Endothelial cell of umbilical vein (primary cell): ENCODE measurements at regions not wholly inside any gene's neighbourhood (a gene's known extent, or its start where the extent isn't known, plus 50 kb on each side); places are given as distances from the start of the nearest gene placed in this dataset.

ENCODE experiments used
- BruUV-seq: library from RNA; stranded (reverse); fragments of 400-500 nt; replicated peaks from 2 replicates; lab custom pipeline; 2021; lab: Mats Ljungman, UMichigan
- CTCF ChIA-PET: fragments of 300-600, 350-600 bp; sonication (Branson Sonifier 250); formaldehyde crosslinking; loops from one replicate; lab custom pipeline; 2021; ENCODE audit warnings: antibody characterized with exemption, inconsistent platforms; lab: Charles Lee
- POLR2A ChIA-PET: fragments of 300-600, 350-600 bp; sonication (Branson Sonifier 250); formaldehyde crosslinking; loops from one replicate; lab custom pipeline; 2021; ENCODE audit warnings: antibody characterized with exemption, inconsistent platforms; lab: Charles Lee
- DNase-seq: peaks from one replicate; pipeline ENCODE4 v3.0.0-alpha.2; 2011; ENCODE audit warnings: low read depth, low spot score
- FAIRE-seq: peaks from 2 replicates; lab custom pipeline; 2011; peaks lifted over from hg19 to GRCh38; lab: Jason Lieb, UNC
- H2AFZ ChIP-seq: 2 replicates; pipeline ENCODE4 v1.6.0; 2012; ENCODE audit warnings: low read depth, low read length, control low read depth, inconsistent platforms
- H3K27ac ChIP-seq: 2 replicates; pipeline ENCODE4 v1.5.1; 2011; ENCODE audit warnings: low read depth, mild to moderate bottlenecking, control low read depth, low read length, moderate library complexity; ENCODE audit not compliant: insufficient read depth
- H3K27me3 ChIP-seq, 2 experiments: 2 replicates each; pipeline versions ENCODE4 v1.6.0 to v1.6.1; 2011; ENCODE audit warnings: low read length in 2 of 2, mixed read lengths in 1 of 2; ENCODE audit not compliant: control insufficient read depth in 2 of 2, insufficient read depth in 2 of 2
- H3K36me3 ChIP-seq, 2 experiments: 2 replicates in 1 of 2; 3 replicates in 1 of 2; pipeline ENCODE4 v1.5.1; 2011; ENCODE audit warnings: low read length in 2 of 2, mild to moderate bottlenecking in 1 of 2, moderate library complexity in 1 of 2; ENCODE audit not compliant: control insufficient read depth in 2 of 2, insufficient read depth in 2 of 2; ENCODE audit errors: extremely low read depth in 1 of 2
- H3K4me1 ChIP-seq: 3 replicates; pipeline ENCODE4 v1.5.1; 2011; ENCODE audit warnings: mild to moderate bottlenecking, low read length; ENCODE audit not compliant: control insufficient read depth, insufficient read depth; ENCODE audit errors: extremely low read depth
- H3K4me2 ChIP-seq: 2 replicates; pipeline ENCODE4 v1.6.1; 2011; ENCODE audit warnings: low read length, control low read depth, mixed read lengths; ENCODE audit not compliant: insufficient read depth
- H3K4me3 ChIP-seq, 3 experiments: fragments of 200-600 bp in 1 of 3; sonication (generic), shearing (Covaris generic) in 1 of 3; replicated peaks in 1 of 3; 2 replicates each; pipeline ENCODE4 v1.5.1; 2011 to 2016; ENCODE audit warnings: control low read depth in 3 of 3, low read length in 3 of 3, mild to moderate bottlenecking in 2 of 3, inconsistent platforms in 1 of 3, low read depth in 1 of 3, moderate library complexity in 1 of 3; ENCODE audit not compliant: insufficient read depth in 1 of 3
- H3K79me2 ChIP-seq: 2 replicates; pipeline ENCODE4 v1.6.0; 2012; ENCODE audit warnings: low read length, inconsistent platforms; ENCODE audit not compliant: control insufficient read depth, insufficient read depth
- H3K9ac ChIP-seq: replicated peaks from 2 replicates; pipeline ENCODE3; 2011; ENCODE audit warnings: low read length, control low read depth; ENCODE audit not compliant: insufficient read depth; ENCODE audit errors: extremely low read depth
- H3K9me1 ChIP-seq: replicated peaks from 3 replicates; pipeline ENCODE4 v1.6.0; 2011; ENCODE audit warnings: mild to moderate bottlenecking, low read length; ENCODE audit not compliant: control insufficient read depth, insufficient read depth; ENCODE audit errors: extremely low read depth
- H3K9me3 ChIP-seq: replicated peaks from 2 replicates; pipeline ENCODE4 v1.5.1; 2012; ENCODE audit warnings: low read length, inconsistent platforms; ENCODE audit not compliant: control insufficient read depth, insufficient read depth
- H4K20me1 ChIP-seq: replicated peaks from 2 replicates; pipeline ENCODE3; 2011; ENCODE audit warnings: mild to moderate bottlenecking, low read length; ENCODE audit not compliant: control insufficient read depth, insufficient read depth; ENCODE audit errors: extremely low read depth
- CTCF ChIP-seq, 2 donors: IDR thresholded peaks; 1 replicate in 1 of 2; 2 replicates in 1 of 2; pipeline ENCODE4 v1.5.1; 2011; ENCODE audit warnings: low read length in 2 of 2, mild to moderate bottlenecking in 2 of 2, moderate library complexity in 2 of 2, control low read depth in 1 of 2, inconsistent platforms in 1 of 2, low read depth in 1 of 2; ENCODE audit not compliant: insufficient read depth in 1 of 2; ENCODE audit errors: extremely low read depth in 1 of 2
- EZH2 ChIP-seq: IDR thresholded peaks from 2 replicates; pipeline ENCODE4 v1.6.1; 2012; ENCODE audit warnings: borderline replicate concordance, low read depth, mild to moderate bottlenecking, moderate library complexity, low read length, inconsistent platforms; ENCODE audit not compliant: severe bottlenecking
- FOS ChIP-seq: IDR thresholded peaks from 2 replicates; pipeline ENCODE4 v1.6.1; 2011; ENCODE audit warnings: mild to moderate bottlenecking, low read length, moderate library complexity, borderline replicate concordance; ENCODE audit not compliant: insufficient read depth
- JUN ChIP-seq: IDR thresholded peaks from 2 replicates; pipeline ENCODE4 v1.6.1; 2011; ENCODE audit warnings: borderline replicate concordance, low read depth; ENCODE audit not compliant: insufficient read length, insufficient read depth
- MAX ChIP-seq: IDR thresholded peaks from 2 replicates; pipeline ENCODE4 v1.6.1; 2011; ENCODE audit not compliant: insufficient read depth, insufficient read length
- MYC ChIP-seq: IDR thresholded peaks from one replicate; pipeline ENCODE4 v1.6.1; 2011; ENCODE audit warnings: mild to moderate bottlenecking, low read depth, low read length
- POLR2A ChIP-seq: IDR thresholded peaks from 2 replicates; pipeline ENCODE4 v1.6.1; 2012; ENCODE audit warnings: low read depth, mild to moderate bottlenecking, control low read depth, low read length
- POLR2AphosphoS5 ChIP-seq: IDR thresholded peaks from 2 replicates; pipeline ENCODE4 v1.6.1; 2012; ENCODE audit warnings: low read depth, mild to moderate bottlenecking, control low read depth, low read length, moderate library complexity; ENCODE audit not compliant: insufficient read depth
- dilution Hi-C: fragments of 300-500 bp; cut with MboI; formaldehyde crosslinking; loops from one replicate; pipeline ENCODE4 v1.15.0; 2019; ENCODE audit warnings: low sequenced_read_pairs; ENCODE audit not compliant: extremely low pct_ligation_motif_present
- intact Hi-C: fragments of 100-400 bp; cut with micrococcal nuclease; formaldehyde crosslinking; loops from one replicate; pipeline ENCODE4 v1.10.0; 2022

- no peak overlapping the region for H2AFZ ChIP-seq
- no peaks in the 10 kb centered on the region for H4K20me1 ChIP-seq
- intact Hi-C loops (no loop called here), dilution Hi-C loops (no loop called here)
- H3K27ac ChIP-seq = no peak overlapping the region
- no peaks in the 10 kb centered on the region for H3K79me2 ChIP-seq
- no peak overlapping the region for H3K4me2 ChIP-seq
- H3K4me3 ChIP-seq = no peak overlapping the region
- H3K9me1 ChIP-seq = no peaks in the 10 kb centered on the region
- FAIRE-seq = no peak
- no peaks in the 10 kb centered on the region for H3K4me1 ChIP-seq
- ChIA-PET POLR2A (no interaction called here), CTCF (no interaction called here)
- no peak for TF ChIP-seq MAX
- no peak for TF ChIP-seq POLR2A
- no peak for TF ChIP-seq JUN
- TF ChIP-seq FOS = no peak
- no peak for TF ChIP-seq POLR2AphosphoS5
- no peak for TF ChIP-seq EZH2
- no peak for TF ChIP-seq CTCF (IDR thresholded peaks at IDR 0.05; ENCODE audit: extremely low read depth in 1 of 2, insufficient read depth in 1 of 2, low read depth in 1 of 2, low read length in 2 of 2)
- no peak for TF ChIP-seq MYC
- no TSS peak for BruUV-seq
- no peaks in the 10 kb centered on the region for H3K9me3 ChIP-seq
- H3K27me3 ChIP-seq = no peaks in the 10 kb centered on the region
- no peaks in the 10 kb centered on the region for H3K36me3 ChIP-seq
- DNase-seq = no peak
- H3K9ac ChIP-seq = no peak overlapping the region
Measured at GRCh38 chr5:18097817-18098216, 463.6 kb downstream of the TAF11L14 start.
